CD4-positive, alpha-beta T cell treated with Interleukin-15 for 1 hour (primary cell): ENCODE measurements at regions not wholly inside any gene's neighbourhood (a gene's known extent, or its start where the extent isn't known, plus 50 kb on each side); places are given as distances from the start of the nearest gene placed in this dataset.

Experiments
- DNase-seq: peaks from one replicate; pipeline ENCODE4 v3.0.0-alpha.2; 2020

GRCh38 chr22:23408321-23408720 lies 171.8 kb downstream of the IGLL1 start:
- DNase-seq = no peak

- DNase-seq = no peak
Measured at GRCh38 chr22:23405366-23405851, 174.7 kb downstream of the IGLL1 start.

GRCh38 chr22:23404689-23405365 lies 175.3 kb downstream of the IGLL1 start:
- DNase-seq = no peak

GRCh38 chr22:23403720-23404688 lies 176.1 kb downstream of the IGLL1 start:
- DNase-seq = no peak

GRCh38 chr22:23403152-23403719 lies 176.9 kb downstream of the IGLL1 start:
- no peak for DNase-seq

- DNase-seq = peak; percentile 56
Measured at GRCh38 chr22:23402275-23403151, 177.6 kb downstream of the IGLL1 start.

GRCh38 chr22:23401910-23402274 lies 178.2 kb downstream of the IGLL1 start:
- DNase-seq = no peak

GRCh38 chr22:23401111-23401909 lies 178.8 kb downstream of the IGLL1 start:
- DNase-seq = no peak

GRCh38 chr22:23400286-23400981 lies 179.7 kb downstream of the IGLL1 start:
- no peak for DNase-seq

- no peak for DNase-seq
Measured at GRCh38 chr22:23399367-23400285, 180.5 kb downstream of the IGLL1 start.

- no peak for DNase-seq
Measured at GRCh38 chr22:23398701-23399366, 181.3 kb downstream of the IGLL1 start.

GRCh38 chr22:23397613-23398567 lies 182.2 kb downstream of the IGLL1 start:
- DNase-seq = peak; percentile 16

- DNase-seq = peak; percentile 13
Measured at GRCh38 chr22:23397008-23397612, 183.0 kb downstream of the IGLL1 start.

GRCh38 chr22:23396362-23397007 lies 183.6 kb downstream of the IGLL1 start:
- DNase-seq = peak; percentile 11

- DNase-seq = no peak
Measured at GRCh38 chr22:23395530-23396361, 184.3 kb downstream of the IGLL1 start.
